ENCODE measurements at regions not wholly inside any gene's neighbourhood (a gene's known extent, or its start where the extent isn't known, plus 50 kb on each side); places are given as distances from the start of the nearest gene placed in this dataset.

- H3K36me3 ChIP-seq = no peaks in the 10 kb centered on the region
- no peaks in the 10 kb centered on the region for H3K27me3 ChIP-seq
- 85 to 86% methylated on average over 4 of the region's 4 CpGs for WGBS, 2 donors
- DNase-seq = no peak
- no peak overlapping the region for H3K4me3 ChIP-seq
- H3K27ac ChIP-seq = no peak overlapping the region
- ATAC-seq (ENCODE audit: low FRiP score in 2 of 2) = no peak
- H3K4me1 ChIP-seq = no peaks in the 10 kb centered on the region
- no peak for TF ChIP-seq CTCF (IDR thresholded peaks at IDR 0.05)
- TF ChIP-seq POLR2A (IDR thresholded peaks at IDR 0.05) = no peak
- TF ChIP-seq EP300 (IDR thresholded peaks at IDR 0.05) = no peak
- no peak for TF ChIP-seq POLR2AphosphoS5 (IDR thresholded peaks at IDR 0.05)
- no peaks in the 10 kb centered on the region for H3K9me3 ChIP-seq
These were observed 87.6 kb upstream of the JADE1 start for GRCh38 chr4:128721896-128722295.

- 82 to 86% methylated on average over 4 of the region's 4 CpGs for WGBS, 2 donors
- H3K4me1 ChIP-seq = no peaks in the 10 kb centered on the region
- H3K27ac ChIP-seq = no peak overlapping the region
- ATAC-seq (ENCODE audit: low FRiP score in 2 of 2) = no peak
- no peak overlapping the region for H3K4me3 ChIP-seq
- no peak for TF ChIP-seq POLR2A (IDR thresholded peaks at IDR 0.05)
- no peak for TF ChIP-seq EP300 (IDR thresholded peaks at IDR 0.05)
- TF ChIP-seq POLR2AphosphoS5 (IDR thresholded peaks at IDR 0.05) = no peak
- TF ChIP-seq CTCF (IDR thresholded peaks at IDR 0.05) = no peak
- no peaks in the 10 kb centered on the region for H3K36me3 ChIP-seq
- DNase-seq = no peak
- no peaks in the 10 kb centered on the region for H3K9me3 ChIP-seq
- no peaks in the 10 kb centered on the region for H3K27me3 ChIP-seq
These were observed 89.2 kb upstream of the JADE1 start for GRCh38 chr4:128720270-128720669.

- no peak overlapping the region for H3K27ac ChIP-seq
These were observed 90.7 kb upstream of the JADE1 start for GRCh38 chr4:128718768-128719167.

GRCh38 chr4:128716338-128716737, 93.2 kb upstream of the JADE1 start:
- no peak overlapping the region for H3K4me3 ChIP-seq
- H3K27me3 ChIP-seq = no peaks in the 10 kb centered on the region
- H3K9me3 ChIP-seq = no peaks in the 10 kb centered on the region
- no peaks in the 10 kb centered on the region for H3K4me1 ChIP-seq
- H3K36me3 ChIP-seq = no peaks in the 10 kb centered on the region
- DNase-seq (no peak), ATAC-seq (ENCODE audit: low FRiP score in 2 of 2) (no peak)
- TF ChIP-seq EP300 (IDR thresholded peaks at IDR 0.05) = no peak
- no peak for TF ChIP-seq CTCF (IDR thresholded peaks at IDR 0.05)
- TF ChIP-seq POLR2AphosphoS5 (IDR thresholded peaks at IDR 0.05) = no peak
- TF ChIP-seq POLR2A (IDR thresholded peaks at IDR 0.05) = no peak
- H3K27ac ChIP-seq = no peak overlapping the region
- 64 to 78% methylated on average over 4 of the region's 4 CpGs for WGBS, 2 donors

More at GRCh38 chr4:128718768-128719167, 90.7 kb upstream of the JADE1 start:
- DNase-seq = no peak
- 55 to 62% methylated on average over 1 of the region's 1 CpG for WGBS, 2 donors
- ATAC-seq (ENCODE audit: low FRiP score in 2 of 2) = no peak
- Histone ChIP-seq H3K9me3 (no peaks in the 10 kb centered on the region), H3K27me3 (no peaks in the 10 kb centered on the region), H3K36me3 (no peaks in the 10 kb centered on the region), H3K4me3 (no peak overlapping the region), H3K4me1 (no peaks in the 10 kb centered on the region)
- no peak for TF ChIP-seq EP300 (IDR thresholded peaks at IDR 0.05)
- no peak for TF ChIP-seq CTCF (IDR thresholded peaks at IDR 0.05)
- TF ChIP-seq POLR2AphosphoS5 (IDR thresholded peaks at IDR 0.05) = no peak
- TF ChIP-seq POLR2A (IDR thresholded peaks at IDR 0.05) = no peak

GRCh38 chr4:128715616-128716015, 93.9 kb upstream of the JADE1 start:
- no peak overlapping the region for H3K27ac ChIP-seq
- H3K4me1 ChIP-seq = no peaks in the 10 kb centered on the region
- no peaks in the 10 kb centered on the region for H3K36me3 ChIP-seq
- no peaks in the 10 kb centered on the region for H3K9me3 ChIP-seq
- DNase-seq = no peak
- TF ChIP-seq POLR2AphosphoS5 (IDR thresholded peaks at IDR 0.05) (no peak), CTCF (IDR thresholded peaks at IDR 0.05) (no peak), EP300 (IDR thresholded peaks at IDR 0.05) (no peak)
- WGBS, 2 donors = 70 to 80% methylated on average over 5 of the region's 5 CpGs
- no peak overlapping the region for H3K4me3 ChIP-seq
- peak in 1 of 2 donors; percentile 40 for ATAC-seq (ENCODE audit: low FRiP score in 2 of 2)
- H3K27me3 ChIP-seq = no peaks in the 10 kb centered on the region

Measured in upper lobe of left lung (tissue), 6 donors.